ENCODE measurements at regions not wholly inside any gene's neighbourhood (a gene's known extent, or its start where the extent isn't known, plus 50 kb on each side); places are given as distances from the start of the nearest gene placed in this dataset.

DNA sequence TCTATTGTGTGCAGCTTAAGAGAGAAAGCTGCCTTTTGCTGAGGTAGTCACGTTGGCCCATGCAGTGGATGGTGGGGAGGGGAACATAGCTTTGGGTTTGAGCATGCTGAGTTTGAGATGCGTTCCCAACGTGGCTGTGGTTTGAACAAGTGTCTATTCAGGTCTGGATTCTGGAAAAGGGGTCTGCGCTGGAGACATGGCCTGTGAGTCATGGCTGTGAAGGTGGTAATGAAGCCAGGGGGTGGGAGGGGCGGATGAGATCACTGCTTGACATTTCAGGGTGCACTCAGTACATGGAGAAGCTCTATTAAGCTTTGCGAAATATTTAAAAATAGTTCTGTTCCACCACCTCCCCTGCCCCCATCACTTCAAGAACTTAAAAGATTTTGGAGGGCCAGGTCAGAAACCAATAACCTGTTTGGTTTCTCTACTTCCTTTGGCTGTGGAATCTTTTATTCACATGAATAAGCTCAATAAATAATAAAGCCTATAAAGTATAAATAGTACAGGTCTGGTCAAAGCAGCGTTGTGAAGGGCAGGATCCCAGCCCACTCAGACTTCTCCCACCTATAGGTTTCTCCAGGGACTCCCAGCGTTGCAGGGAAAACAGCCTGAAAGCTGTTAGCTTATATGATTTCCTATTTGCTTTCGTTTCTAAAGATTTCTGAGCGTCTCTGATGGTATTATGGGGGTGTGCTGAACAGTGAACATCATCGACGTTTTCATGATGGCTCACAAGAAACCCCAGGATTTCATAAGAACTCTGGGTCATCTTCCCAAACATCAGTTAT is 189.9 kb downstream of the NSG2 start:
- no peak for DNase-seq (ENCODE audit: low spot score)

DNA sequence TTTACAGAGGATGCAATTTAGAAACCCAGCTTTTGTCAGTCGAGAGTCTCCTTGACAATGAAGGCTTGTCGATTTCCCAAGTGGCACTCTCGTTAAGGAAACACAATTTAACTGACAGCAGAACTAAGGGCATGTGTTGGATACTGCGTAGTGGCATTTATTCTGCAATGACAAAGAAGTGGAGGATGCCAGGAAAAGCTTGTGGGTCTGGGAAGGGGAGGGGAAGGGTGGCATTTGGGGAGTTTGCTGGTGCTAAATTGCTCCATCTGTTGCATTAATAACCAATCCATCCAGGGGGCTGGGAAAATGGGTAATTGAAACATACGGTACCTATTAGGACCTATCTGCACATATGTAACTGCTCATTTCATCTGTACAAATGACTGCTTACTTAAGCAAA is 190.6 kb downstream of the NSG2 start:
- no peak for DNase-seq (ENCODE audit: low spot score)

DNA sequence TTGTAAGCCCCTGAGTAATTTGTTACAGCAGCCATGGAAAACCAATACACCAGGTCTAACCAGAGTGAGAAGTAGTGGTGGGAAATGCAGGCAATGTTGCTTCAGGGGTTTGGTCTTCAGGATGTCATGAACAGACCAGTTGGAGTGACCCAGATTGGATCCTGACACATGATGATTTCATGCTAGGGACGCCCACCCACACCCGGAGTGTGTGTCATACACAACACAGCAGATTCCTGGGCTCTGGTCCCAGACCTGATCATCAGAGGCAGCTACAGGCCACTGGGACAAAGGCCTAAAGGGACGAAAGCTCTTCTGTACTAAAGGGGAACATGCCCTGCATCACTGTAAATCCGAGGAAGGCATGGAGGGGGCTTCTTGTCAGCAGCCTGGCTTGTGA is 194.2 kb downstream of the NSG2 start:
- DNase-seq (ENCODE audit: low spot score): no peak

DNA sequence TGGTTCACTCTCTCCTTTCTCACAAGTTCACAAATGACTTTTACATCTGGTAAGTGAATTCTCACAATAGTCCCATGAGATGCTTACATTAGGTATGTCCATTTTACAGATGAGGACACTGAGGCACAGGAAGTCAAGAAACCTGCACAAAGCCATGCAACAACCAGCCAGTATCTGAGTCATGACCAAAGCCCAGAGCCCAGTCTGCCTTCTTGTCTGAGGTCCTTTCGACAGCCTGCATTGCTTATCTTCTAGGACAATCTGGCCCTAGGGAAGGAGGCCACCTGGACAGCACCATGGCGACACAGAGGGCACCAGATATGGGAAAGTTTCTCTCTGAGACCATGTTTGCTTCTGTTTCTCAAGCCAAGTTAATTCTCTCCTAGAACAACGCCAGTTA is 197.1 kb downstream of the NSG2 start:
- no peak for DNase-seq (ENCODE audit: low spot score)

DNA sequence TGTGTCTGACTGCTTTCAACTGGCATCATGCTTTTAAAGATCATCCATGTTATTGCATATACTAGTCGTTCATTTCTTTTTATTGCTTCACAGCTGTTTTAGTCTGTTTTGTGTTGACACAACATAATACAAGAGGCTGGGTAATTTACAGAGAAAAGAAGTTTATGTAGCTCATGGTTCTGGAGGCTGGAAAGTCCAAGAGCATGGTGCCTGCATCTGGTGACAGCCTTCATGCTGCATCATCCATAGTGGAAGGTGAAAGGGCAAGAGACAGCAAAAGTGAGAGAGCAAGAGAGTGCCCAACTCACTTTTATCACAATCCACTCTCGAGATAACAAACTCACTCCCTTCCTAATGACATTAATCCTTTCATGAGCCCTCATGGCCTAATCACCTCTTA is 198.4 kb downstream of the NSG2 start:
- DNase-seq (ENCODE audit: low spot score): no peak

DNA sequence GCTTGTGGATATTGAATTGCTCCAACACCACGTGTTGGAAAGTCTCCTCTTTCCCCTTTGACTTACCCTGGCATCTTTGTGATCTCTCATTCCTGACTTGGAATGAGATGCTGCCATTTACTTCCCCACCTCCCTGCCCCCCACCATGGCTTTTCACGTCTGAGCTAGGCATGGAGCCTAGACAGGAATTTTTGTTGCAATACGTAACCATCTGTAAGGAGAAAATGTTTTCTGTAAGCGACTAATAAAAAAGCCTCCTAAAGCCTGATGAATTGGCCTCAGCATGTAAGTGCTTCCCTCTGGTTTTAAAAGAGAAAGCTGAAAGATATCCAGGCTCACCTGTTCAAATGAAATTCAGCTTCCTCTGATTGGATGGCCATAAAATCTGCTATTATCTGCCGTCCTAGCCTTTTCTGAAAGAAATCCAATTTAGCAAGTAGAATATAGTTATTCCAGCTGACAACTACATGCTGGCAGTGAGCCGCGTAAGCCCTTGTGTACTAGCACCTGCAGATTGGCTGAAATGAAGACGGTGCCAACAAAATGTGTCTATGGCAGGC is 200.1 kb downstream of the NSG2 start:
- no peak for DNase-seq (ENCODE audit: low spot score)

DNA sequence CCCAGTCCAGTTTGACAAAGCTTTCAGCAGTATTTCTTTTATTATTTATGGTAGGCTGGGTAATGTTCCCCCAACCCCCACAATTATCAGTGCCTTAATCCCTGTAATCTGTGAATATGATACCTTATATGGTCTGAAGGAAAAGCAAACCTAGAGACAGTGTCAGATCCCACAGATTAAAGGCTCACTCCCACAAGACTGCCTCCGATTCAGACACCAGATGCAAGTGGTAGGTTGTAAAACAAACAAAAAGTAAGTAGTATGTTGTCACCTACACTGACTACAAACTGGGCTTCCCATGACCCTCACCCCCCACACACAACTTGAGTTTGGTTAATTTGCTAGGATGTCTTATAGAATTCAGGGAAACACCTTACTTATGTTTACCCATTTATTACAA is 201.2 kb downstream of the NSG2 start:
- no peak for DNase-seq (ENCODE audit: low spot score)

DNA sequence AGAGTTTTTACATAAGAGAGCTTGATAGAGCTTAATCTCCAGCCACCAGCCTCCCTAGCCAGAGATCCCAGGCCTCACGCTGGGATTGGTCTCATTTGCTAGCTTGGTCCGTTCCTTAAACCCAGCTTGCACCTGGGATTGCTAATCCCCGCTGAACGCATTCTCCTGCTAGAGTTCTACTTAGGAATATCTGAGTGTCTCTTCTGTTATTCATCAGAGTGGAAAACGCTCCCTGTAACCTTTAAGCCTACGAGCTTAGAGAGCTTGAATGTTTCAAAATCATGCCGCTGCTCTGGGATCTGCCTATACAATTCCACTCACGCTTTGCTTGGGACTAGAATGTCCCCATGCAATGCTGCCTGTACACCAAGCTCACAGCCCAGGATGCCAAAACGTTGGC is 201.8 kb downstream of the NSG2 start:
- no peak for DNase-seq (ENCODE audit: low spot score)

DNA sequence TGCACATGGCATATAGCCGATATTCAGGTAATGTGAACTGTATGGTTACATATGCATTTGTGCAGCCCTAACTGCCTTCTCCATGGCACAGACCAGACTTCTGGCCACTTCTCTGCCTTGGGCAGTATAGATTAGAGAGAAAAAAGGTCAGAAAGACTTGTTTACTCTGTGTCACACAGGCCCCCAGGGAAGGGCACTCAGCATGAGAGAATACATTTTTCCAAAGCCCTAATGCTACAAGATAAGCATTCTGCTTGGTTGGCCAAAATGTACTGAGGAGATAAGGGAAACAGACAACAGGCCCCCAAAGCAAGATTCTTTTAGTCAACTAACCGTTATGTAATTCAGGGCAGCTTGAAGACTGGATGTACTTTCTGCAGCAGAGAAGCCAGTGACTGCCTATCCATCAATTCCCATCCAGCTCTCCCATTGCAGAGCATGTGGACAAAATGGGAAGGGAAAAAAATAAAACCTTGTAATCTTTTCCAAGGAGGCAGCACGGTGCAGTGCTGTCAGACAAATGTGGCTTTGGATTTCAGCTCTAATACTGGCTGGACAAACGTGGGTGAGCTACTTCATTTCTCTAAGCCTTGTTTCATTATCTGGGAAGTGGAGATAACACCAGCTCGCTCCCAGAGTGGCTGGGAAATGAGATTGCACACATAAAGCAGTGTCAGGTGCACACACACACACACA is 205.9 kb downstream of the NSG2 start:
- DNase-seq (ENCODE audit: low spot score): no peak

DNA sequence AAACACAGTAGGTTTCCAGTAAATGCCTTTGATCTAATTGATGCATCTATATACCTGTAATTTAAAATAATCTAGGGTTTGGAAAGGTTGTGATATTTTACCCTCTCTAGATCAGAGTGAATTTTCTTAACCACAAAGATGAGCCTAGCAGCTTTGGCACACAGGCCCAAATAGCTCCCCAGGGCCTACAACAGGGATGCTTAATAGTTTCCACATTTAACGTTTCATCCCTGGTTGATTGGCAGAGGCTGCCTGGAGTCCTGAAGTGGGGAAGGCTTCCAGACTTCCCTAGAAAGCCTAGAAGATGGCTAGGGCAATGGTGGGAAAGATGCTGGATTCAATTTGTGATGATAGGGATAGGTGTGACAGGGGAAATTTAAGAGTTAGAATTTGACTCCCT is 206.6 kb downstream of the NSG2 start:
- DNase-seq (ENCODE audit: low spot score): no peak

DNA sequence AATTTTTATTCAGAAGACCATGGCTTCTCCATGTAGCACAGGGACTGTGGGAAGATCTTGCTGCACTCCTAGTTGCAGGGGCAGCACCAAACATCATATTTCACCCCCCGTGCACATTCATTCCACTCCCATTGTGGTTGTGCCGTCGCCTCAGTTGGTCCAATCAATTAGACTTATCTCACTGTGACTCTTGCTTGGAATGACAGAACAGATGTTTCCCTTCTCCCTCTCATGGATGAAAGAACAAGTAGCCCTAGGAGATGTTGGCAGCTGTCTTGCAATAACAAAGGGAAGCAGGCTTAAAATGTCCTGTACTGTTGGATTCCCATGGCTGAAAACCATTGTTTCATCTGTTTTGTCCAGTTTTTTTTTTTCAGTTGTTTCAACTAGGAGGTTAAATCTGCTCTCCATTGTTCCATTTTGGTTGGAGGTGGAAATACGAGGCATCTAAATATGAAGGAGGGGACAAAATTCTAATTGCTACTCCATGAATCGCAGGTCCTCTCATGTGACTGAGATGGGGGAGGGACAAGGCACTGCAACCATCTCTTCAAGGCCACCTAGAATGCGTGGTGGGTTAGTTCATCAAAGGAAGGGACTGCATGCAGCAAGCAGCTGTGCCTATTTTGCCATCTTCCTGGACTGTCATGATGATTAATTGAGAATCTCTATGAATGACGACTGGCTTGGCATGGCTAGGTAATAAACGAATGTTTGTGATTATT is 214.4 kb downstream of the NSG2 start:
- no peak for DNase-seq (ENCODE audit: low spot score)

DNA sequence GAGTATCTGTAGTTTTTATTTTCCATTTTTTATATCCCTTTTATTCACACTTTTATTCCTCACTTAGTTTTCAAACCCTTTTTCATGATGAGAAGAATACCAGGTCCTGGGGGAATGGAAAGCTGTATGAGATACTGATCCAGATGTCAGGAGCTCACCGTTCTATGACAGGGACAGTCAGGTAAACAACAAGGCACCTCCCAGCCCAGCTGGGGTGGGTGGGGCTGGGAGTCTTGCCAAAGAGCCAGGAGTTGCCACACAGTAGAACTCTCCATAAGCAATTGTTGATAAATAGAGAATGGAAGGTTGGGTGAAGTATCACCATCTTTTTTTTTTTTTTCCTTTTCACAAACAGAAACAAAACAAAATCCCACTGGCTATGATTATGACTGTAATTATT is 225.8 kb downstream of the NSG2 start:
- no peak for DNase-seq (ENCODE audit: low spot score)

DNA sequence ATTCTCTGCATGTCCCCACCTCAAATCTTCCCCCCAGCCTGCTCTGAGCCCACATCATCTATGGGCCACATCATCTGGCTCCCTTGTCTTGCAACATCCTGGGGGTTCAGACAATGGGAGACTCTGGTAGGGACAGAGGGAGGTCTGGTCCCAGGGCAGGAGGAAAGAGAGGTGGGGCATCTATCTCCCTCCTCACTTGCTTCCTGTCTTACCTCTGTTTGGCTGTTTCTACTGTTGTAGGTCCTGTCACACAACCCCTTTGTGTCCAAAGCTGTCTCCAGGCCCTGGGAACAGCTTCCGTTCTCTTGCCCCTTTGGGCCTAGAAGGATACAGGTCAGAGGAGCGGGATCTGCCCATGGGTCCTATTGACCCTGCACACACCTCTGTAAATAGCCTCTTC is 227.2 kb downstream of the NSG2 start:
- DNase-seq (ENCODE audit: low spot score): no peak

DNA sequence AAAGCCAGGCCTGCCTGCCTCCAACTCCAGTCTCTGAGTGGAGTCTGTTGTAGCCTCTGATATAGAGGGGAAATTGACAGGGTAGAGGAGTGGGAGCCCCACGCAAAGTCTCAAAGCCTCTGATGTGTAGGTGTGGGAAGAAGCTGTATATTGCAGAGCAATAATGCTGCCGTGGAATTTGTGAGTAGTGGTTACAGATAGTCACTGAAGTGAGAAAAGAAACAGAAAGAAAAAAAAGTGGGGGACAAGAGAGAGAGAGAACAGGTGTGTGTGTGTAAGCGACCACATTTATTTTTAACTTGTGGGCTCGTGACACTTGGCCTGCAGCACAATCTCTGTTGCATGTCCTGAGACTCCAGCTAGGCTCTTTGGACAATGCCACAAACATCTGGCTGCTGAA is 227.8 kb downstream of the NSG2 start:
- DNase-seq (ENCODE audit: low spot score): no peak

DNA sequence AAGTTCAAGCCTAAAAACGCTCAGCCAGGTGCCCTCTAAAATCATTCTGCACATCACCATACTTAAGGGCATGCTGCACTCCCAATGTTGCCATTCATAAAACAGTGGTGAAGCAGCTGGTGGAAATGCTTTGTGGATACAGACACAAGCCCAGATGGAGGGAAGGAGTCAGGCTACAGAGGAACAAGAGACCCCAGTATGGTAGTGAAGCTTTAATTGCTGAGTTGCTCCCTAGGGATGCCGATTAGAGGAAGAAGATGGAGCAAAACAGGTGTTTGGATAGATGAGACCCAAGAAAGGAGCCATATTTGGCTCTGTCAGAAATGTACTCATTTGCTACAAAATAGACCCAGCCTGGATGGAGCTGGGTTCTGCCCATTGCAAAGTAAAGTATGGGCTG is 230.5 kb downstream of the NSG2 start:
- DNase-seq (ENCODE audit: low spot score): no peak

DNA sequence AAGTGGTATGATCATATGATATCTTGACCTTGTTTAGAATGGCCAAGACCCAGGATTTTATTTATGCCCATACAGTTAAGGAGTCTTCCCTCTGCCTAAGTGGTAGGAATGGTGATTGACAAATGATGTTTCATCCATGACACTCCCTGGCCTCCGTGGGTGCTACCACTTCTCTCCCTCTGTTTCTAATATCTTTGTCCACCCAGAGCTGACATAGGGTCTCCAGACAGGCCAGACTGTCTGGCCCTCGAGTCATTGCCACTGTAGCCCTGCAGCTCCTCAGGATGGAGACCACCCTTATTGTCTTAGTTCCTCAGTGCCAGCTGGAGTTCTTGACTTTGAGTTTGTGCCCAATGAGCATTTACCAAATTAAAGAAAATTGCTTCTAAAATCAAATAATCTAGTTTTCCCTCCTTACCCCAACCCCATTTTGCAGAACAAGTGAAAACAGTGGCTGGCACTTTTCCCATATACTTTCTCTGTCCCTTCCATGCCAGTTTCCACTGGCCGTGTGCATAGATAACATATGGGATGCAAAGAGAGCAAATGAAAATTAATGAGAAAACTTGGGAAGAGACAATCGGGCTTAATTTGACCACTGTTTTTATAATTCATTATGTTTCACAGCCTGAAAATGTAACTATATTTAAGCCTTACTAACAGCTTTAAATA is 235.7 kb downstream of the NSG2 start:
- DNase-seq (ENCODE audit: low spot score): no peak

DNA sequence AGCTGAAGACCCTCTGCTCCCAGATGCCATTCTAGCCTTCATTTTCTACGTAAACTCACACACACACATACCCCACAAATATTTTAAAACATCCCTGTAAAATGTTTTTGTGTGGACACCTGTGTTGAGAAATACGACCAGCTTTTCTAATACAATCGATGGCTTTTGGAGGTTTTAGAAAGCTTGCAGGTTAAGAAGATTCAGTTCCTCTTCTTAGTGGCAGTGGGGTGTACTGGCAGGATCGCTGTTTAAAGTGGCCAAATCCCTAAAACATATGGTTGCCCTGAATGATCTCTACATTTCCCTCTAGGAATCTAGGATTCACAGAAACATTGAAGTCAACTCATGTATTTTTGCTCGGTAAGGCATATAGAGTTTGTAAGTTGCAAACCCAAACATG is 236.3 kb downstream of the NSG2 start:
- no peak for DNase-seq (ENCODE audit: low spot score)

DNA sequence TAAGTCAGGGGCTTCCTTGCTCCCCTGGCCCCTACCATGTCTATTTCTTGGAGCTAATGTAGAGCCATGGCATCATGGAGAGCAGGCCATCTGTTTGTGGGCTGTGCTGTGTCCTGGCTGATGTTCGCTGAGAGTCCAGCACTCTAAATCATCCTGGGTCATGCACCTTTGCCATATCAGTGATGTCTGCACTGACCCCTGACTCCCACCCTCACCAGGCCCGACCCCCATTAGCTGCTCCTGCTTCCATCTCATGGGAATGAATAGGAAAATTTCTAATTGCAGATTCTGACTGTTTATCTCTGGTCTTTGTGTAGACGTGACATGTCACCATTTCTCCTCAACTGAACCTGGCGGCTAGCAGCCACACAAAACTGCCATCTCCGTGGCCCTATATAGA is 236.9 kb downstream of the NSG2 start:
- DNase-seq (ENCODE audit: low spot score): no peak

DNA sequence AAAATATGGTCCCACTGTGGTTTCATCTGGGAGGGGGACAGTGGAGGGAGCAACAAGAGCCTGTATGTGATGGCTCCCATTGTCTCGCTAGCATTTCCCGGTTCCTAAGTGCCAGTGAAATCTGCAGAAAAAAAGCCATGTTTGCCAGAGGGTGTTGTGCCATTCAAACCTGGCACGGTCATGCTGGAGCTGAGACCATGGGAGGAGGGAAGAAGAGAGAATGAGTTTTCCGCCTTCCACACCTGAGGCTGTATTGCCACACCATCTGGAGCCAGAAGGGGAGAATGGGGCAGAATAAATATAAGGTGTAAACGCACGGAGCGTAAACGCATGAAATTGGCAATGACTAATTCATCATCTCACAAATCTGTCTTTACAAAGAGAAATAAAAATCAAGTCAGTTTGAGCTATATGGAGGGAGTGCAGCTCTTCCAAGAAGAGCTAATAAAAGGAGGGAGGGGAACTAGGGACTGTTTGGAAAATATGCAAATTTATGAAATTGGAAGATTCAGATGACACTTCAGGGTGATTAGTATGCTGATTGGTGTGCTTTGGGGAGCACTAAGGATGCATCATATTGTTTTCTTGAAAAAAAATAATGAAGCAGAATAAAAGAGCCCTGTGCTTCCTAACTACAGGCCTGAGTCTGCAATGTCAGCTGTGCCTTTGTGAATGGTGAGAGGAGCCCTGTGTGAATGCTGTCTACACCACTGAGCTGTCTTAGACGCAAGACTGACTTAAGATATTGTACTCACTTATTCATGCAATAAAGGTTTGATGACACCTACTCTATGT is 237.9 kb downstream of the NSG2 start:
- no peak for DNase-seq (ENCODE audit: low spot score)

DNA sequence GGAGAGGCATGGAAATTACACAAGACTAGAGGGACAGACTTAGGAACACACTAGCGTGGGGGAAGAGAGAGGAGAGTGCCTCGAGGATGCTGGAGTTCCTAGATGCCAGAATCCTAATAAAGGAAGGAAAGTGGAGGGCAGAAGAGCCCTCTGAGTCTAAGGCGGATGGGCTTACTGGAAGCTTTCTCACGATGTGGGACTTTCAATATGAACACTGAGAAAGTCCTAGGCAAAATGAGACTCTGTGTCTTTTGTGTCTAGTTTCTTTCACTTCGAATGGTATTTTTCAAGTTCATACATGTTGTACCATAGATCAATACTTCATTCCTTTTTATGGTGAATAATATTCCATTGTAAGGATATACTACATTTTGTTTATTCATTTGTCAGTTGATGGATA is 239.4 kb downstream of the NSG2 start:
- DNase-seq (ENCODE audit: low spot score): no peak

DNA sequence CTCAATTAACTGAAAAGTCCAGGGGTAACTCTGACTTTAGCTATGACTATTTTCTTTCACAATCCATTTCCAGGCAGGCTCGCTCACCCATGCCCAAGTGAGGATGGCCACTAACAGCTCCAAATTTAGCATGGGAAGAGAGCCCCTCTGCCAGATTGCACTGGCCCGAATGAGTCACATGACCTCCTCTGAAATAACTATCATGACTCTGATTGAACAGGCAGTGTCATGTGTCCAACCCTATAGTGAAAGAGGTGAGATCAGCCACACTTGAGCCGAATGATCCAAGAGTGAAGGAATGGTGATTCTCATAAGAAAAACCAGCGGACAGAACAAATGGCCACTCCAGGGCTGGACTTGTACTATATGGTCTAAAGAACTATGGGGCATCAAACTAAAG is 242.3 kb downstream of the NSG2 start:
- DNase-seq (ENCODE audit: low spot score): no peak

DNA sequence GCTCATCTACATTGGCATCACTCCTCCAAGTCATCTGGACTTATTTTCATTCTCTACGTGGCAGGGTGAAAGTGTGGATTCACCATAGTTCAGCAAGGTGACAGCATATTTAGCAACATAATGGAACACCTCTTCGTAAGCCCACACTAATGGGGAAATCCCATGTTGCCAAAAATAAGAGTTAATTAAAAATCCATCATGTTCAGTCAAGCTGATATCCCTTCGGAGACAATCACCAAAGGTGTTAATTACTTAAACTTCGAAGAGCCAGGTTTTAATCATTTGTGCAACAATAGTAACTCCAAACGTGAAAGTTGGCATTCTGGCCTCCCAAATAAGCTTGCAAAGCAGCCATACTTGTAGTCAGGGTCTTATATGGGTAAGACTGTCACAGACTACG is 242.9 kb downstream of the NSG2 start:
- no peak for DNase-seq (ENCODE audit: low spot score)
